ENCODE measurements at regions not wholly inside any gene's neighbourhood (a gene's known extent, or its start where the extent isn't known, plus 50 kb on each side); places are given as distances from the start of the nearest gene placed in this dataset.

- no peak overlapping the region for H3K4me3 Mint-ChIP-seq
- no peaks in the 10 kb centered on the region for H3K36me3 Mint-ChIP-seq
- no peaks in the 10 kb centered on the region for H3K9me3 Mint-ChIP-seq
- ATAC-seq (replicated peaks) (no peak), DNase-seq (no peak)
- H3K27ac Mint-ChIP-seq = no peak overlapping the region
- H3K4me1 Mint-ChIP-seq = peaks cover 5 to 19% of the 10 kb centered on the region in 2 donors
- peaks cover 11 to 16% of the 10 kb centered on the region in 2 donors for H3K27me3 Mint-ChIP-seq
Observed at GRCh38 chr9:108275906-108276305, 579.9 kb downstream of the ACTL7B start.

- no peak overlapping the region for H3K4me3 Mint-ChIP-seq
- peaks cover 9 to 11% of the 10 kb centered on the region in 2 donors for H3K27me3 Mint-ChIP-seq
- no peaks in the 10 kb centered on the region for H3K36me3 Mint-ChIP-seq
- H3K9me3 Mint-ChIP-seq = no peaks in the 10 kb centered on the region
- DNase-seq = no peak
- H3K4me1 Mint-ChIP-seq = peaks cover 7 to 26% of the 10 kb centered on the region in 2 donors
- ATAC-seq (replicated peaks) = no peak
- no peak overlapping the region for H3K27ac Mint-ChIP-seq
Observed at GRCh38 chr9:108274971-108275370, 580.8 kb downstream of the ACTL7B start.

- Mint-ChIP-seq H3K4me3 (no peak overlapping the region), H3K9me3 (no peaks in the 10 kb centered on the region), H3K27me3 (peaks cover 0 to 5% of the 10 kb centered on the region in 2 donors), H3K27ac (no peak overlapping the region), H3K36me3 (no peaks in the 10 kb centered on the region), H3K4me1 (peaks cover 10 to 36% of the 10 kb centered on the region in 2 donors)
- no peak for DNase-seq
- ATAC-seq (replicated peaks) = no peak
Observed at GRCh38 chr9:108273988-108274387, 581.8 kb downstream of the ACTL7B start.

- Mint-ChIP-seq H3K27ac (no peak overlapping the region), H3K9me3 (no peaks in the 10 kb centered on the region), H3K36me3 (no peaks in the 10 kb centered on the region), H3K4me1 (peaks cover 19 to 47% of the 10 kb centered on the region in 2 donors), H3K4me3 (peak overlapping the region in 1 of 2 donors; percentile 50), H3K27me3 (peaks cover 0 to 5% of the 10 kb centered on the region in 2 donors)
- peak; percentile 45 to 58 for ATAC-seq (replicated peaks)
- no peak for DNase-seq
Observed at GRCh38 chr9:108272349-108272899, 583.4 kb downstream of the ACTL7B start.

- Mint-ChIP-seq H3K9me3 (no peaks in the 10 kb centered on the region), H3K36me3 (no peaks in the 10 kb centered on the region), H3K27me3 (peaks cover 0 to 12% of the 10 kb centered on the region in 2 donors), H3K4me1 (peaks cover 19 to 47% of the 10 kb centered on the region in 2 donors), H3K27ac (no peak overlapping the region), H3K4me3 (peak overlapping the region in 1 of 2 donors; percentile 50)
- DNase-seq (no peak), ATAC-seq (replicated peaks) (no peak)
Observed at GRCh38 chr9:108271646-108272348, 584.0 kb downstream of the ACTL7B start.

GRCh38 chr9:108271236-108271635 is 584.5 kb downstream of the ACTL7B start:
- Mint-ChIP-seq H3K4me1 (peaks cover 19 to 47% of the 10 kb centered on the region in 2 donors), H3K9me3 (no peaks in the 10 kb centered on the region), H3K36me3 (no peaks in the 10 kb centered on the region), H3K27ac (no peak overlapping the region), H3K4me3 (no peak overlapping the region), H3K27me3 (peaks cover 0 to 17% of the 10 kb centered on the region in 2 donors)
- no peak for DNase-seq
- ATAC-seq (replicated peaks) = no peak

- ATAC-seq (replicated peaks) (no peak), DNase-seq (no peak)
- Mint-ChIP-seq H3K27ac (no peak overlapping the region), H3K4me3 (no peak overlapping the region), H3K4me1 (peaks cover 19 to 47% of the 10 kb centered on the region in 2 donors), H3K9me3 (no peaks in the 10 kb centered on the region), H3K27me3 (peaks cover 0 to 19% of the 10 kb centered on the region in 2 donors), H3K36me3 (no peaks in the 10 kb centered on the region)
Observed at GRCh38 chr9:108270561-108270960, 585.2 kb downstream of the ACTL7B start.

- H3K4me3 Mint-ChIP-seq = no peak overlapping the region
- H3K36me3 Mint-ChIP-seq = no peaks in the 10 kb centered on the region
- peak; percentile 10 to 17 for ATAC-seq (replicated peaks)
- H3K27me3 Mint-ChIP-seq = peaks cover 0 to 19% of the 10 kb centered on the region in 2 donors
- no peak for DNase-seq
- H3K4me1 Mint-ChIP-seq = peaks cover 19 to 47% of the 10 kb centered on the region in 2 donors
- H3K27ac Mint-ChIP-seq = no peak overlapping the region
- no peaks in the 10 kb centered on the region for H3K9me3 Mint-ChIP-seq
Observed at GRCh38 chr9:108270051-108270450, 585.7 kb downstream of the ACTL7B start.

GRCh38 chr9:108269371-108269770 is 586.4 kb downstream of the ACTL7B start:
- H3K27me3 Mint-ChIP-seq = peaks cover 0 to 16% of the 10 kb centered on the region in 2 donors
- H3K4me3 Mint-ChIP-seq = peak overlapping the region in 1 of 2 donors; percentile 6
- no peaks in the 10 kb centered on the region for H3K9me3 Mint-ChIP-seq
- H3K27ac Mint-ChIP-seq = no peak overlapping the region
- peak; percentile 18 for DNase-seq
- peaks cover 19 to 47% of the 10 kb centered on the region in 2 donors for H3K4me1 Mint-ChIP-seq
- ATAC-seq (replicated peaks) = peak; percentile 77 to 80
- no peaks in the 10 kb centered on the region for H3K36me3 Mint-ChIP-seq

- Mint-ChIP-seq H3K9me3 (no peaks in the 10 kb centered on the region), H3K27ac (no peak overlapping the region), H3K36me3 (no peaks in the 10 kb centered on the region), H3K4me1 (peaks cover 14 to 22% of the 10 kb centered on the region in 2 donors), H3K4me3 (no peak overlapping the region), H3K27me3 (peaks cover 11 to 14% of the 10 kb centered on the region in 2 donors)
- ATAC-seq (replicated peaks) (no peak), DNase-seq (no peak)
Observed at GRCh38 chr9:108265065-108265464, 590.7 kb downstream of the ACTL7B start.

- Mint-ChIP-seq H3K4me3 (no peak overlapping the region), H3K36me3 (no peaks in the 10 kb centered on the region), H3K27ac (no peak overlapping the region), H3K27me3 (peaks cover 11 to 21% of the 10 kb centered on the region in 2 donors), H3K9me3 (no peaks in the 10 kb centered on the region), H3K4me1 (peaks cover 11 to 12% of the 10 kb centered on the region in 2 donors)
- ATAC-seq (replicated peaks) (no peak), DNase-seq (no peak)
Observed at GRCh38 chr9:108264093-108264492, 591.7 kb downstream of the ACTL7B start.

- Mint-ChIP-seq H3K36me3 (no peaks in the 10 kb centered on the region), H3K4me3 (no peak overlapping the region), H3K27me3 (peaks cover 11 to 21% of the 10 kb centered on the region in 2 donors), H3K27ac (no peak overlapping the region), H3K4me1 (peaks cover 0 to 1% of the 10 kb centered on the region in 2 donors), H3K9me3 (no peaks in the 10 kb centered on the region)
- no peak for ATAC-seq (replicated peaks)
- no peak for DNase-seq
Observed at GRCh38 chr9:108262836-108263235, 593.0 kb downstream of the ACTL7B start.

- H3K27ac Mint-ChIP-seq = no peak overlapping the region
- no peaks in the 10 kb centered on the region for H3K9me3 Mint-ChIP-seq
- H3K27me3 Mint-ChIP-seq = peaks cover 7 to 16% of the 10 kb centered on the region in 2 donors
- H3K4me1 Mint-ChIP-seq = peaks cover 0 to 1% of the 10 kb centered on the region in 2 donors
- no peak overlapping the region for H3K4me3 Mint-ChIP-seq
- ATAC-seq (replicated peaks) (no peak), DNase-seq (no peak)
- no peaks in the 10 kb centered on the region for H3K36me3 Mint-ChIP-seq
Observed at GRCh38 chr9:108259917-108260675, 595.7 kb downstream of the ACTL7B start.

- ATAC-seq (replicated peaks) (no peak), DNase-seq (no peak)
- peaks cover 11 to 16% of the 10 kb centered on the region in 2 donors for H3K27me3 Mint-ChIP-seq
- H3K9me3 Mint-ChIP-seq = no peaks in the 10 kb centered on the region
- no peak overlapping the region for H3K27ac Mint-ChIP-seq
- H3K4me3 Mint-ChIP-seq = no peak overlapping the region
- no peaks in the 10 kb centered on the region for H3K36me3 Mint-ChIP-seq
- H3K4me1 Mint-ChIP-seq = peaks cover 0 to 1% of the 10 kb centered on the region in 2 donors
Observed at GRCh38 chr9:108258640-108259039, 597.1 kb downstream of the ACTL7B start.

Data from stimulated activated naive B cell treated with anti-CD40 and anti-IgM and Interleukin-4, amounts not matched to agents 10 μg/mL and 1 μg/mL and 100 μg/mL, for 72 hours (primary cell).